Body of pancreas (tissue), 4 donors: ENCODE measurements at regions not wholly inside any gene's neighbourhood (a gene's known extent, or its start where the extent isn't known, plus 50 kb on each side); places are given as distances from the start of the nearest gene placed in this dataset.

Experiments used
- ATAC-seq: fragments of 150-250 bp; one replicate; pipeline ENCODE4 v1.9.1; 2016
- DNase-seq, 4 donors: peaks; one replicate each; pipeline ENCODE4 v3.0.0-alpha.2; 2019
- H3K27ac ChIP-seq, 4 donors: fragments of 200-600 bp; sonication (generic); 1 replicate in 3 of 4; 2 replicates in 1 of 4; pipeline versions ENCODE4 v1.5.1 to v1.6.1; 2016 to 2019; ENCODE audit warnings: mild to moderate bottlenecking in 1 of 4, mixed read lengths in 1 of 4, moderate library complexity in 1 of 4
- H3K27me3 ChIP-seq, 2 donors: fragments of 200-600 bp; sonication (generic); one replicate each; pipeline ENCODE4 v1.6.0; 2016; ENCODE audit warnings: mild to moderate bottlenecking in 1 of 2
- H3K36me3 ChIP-seq, 2 donors: fragments of 200-600 bp; sonication (generic); replicated peaks in 1 of 2; 2 replicates each; pipeline ENCODE4 v1.5.1; 2016; ENCODE audit warnings: low read depth in 2 of 2; ENCODE audit not compliant: insufficient read depth in 1 of 2
- H3K4me1 ChIP-seq: fragments of 200-600 bp; sonication (generic); one replicate; pipeline ENCODE4 v1.6.0; 2016
- H3K4me3 ChIP-seq, 2 donors: fragments of 200-600 bp; sonication (generic); 1 replicate in 1 of 2; 2 replicates in 1 of 2; pipeline ENCODE4 v1.5.1; 2016 to 2019
- H3K9me3 ChIP-seq, 3 donors: fragments of 200-600 bp; sonication (generic); 1 replicate in 2 of 3; 2 replicates in 1 of 3; pipeline ENCODE4 v1.5.1; 2016
- POLR2A ChIP-seq, 3 donors: fragments of 450-650 bp; IDR thresholded peaks; one replicate each; pipeline ENCODE4 v1.6.1; 2016; ENCODE audit warnings: antibody characterized with exemption in 3 of 3, mild to moderate bottlenecking in 2 of 3
- WGBS, 2 donors: methylation state at CpG; one replicate each; pipeline ENCODE4 v1.1.5; 2017; 5-methylcytosine and 5-hydroxymethylcytosine counted together
- intact Hi-C: fragments of 100-400 bp; cut with DNase I; formaldehyde crosslinking; loops from one replicate; pipeline ENCODE4 v1.15.1; 2023
- TF ChIP-seq, protein P1 (sequence below), 7 experiments: fragments of 450-650 bp in 4 of 7; fragments of 200-600 bp in 3 of 7; sonication (generic) in 3 of 7; IDR thresholded peaks; one replicate each; pipeline ENCODE4 v1.5.1; 2016 to 2019; ENCODE audit warnings: antibody characterized with exemption in 7 of 7

GRCh38 chr11:81669935-81670543, 1063.6 kb downstream of the FAM181B start:
- no peak for DNase-seq
- Histone ChIP-seq H3K27me3 (no peaks in the 10 kb centered on the region), H3K4me3 (no peak overlapping the region), H3K9me3 (no peaks in the 10 kb centered on the region), H3K4me1 (no peaks in the 10 kb centered on the region), H3K36me3 (no peaks in the 10 kb centered on the region), H3K27ac (no peak overlapping the region)
- no peak for TF ChIP-seq POLR2A (IDR thresholded peaks at IDR 0.05)
- TF ChIP-seq, protein P1, sequence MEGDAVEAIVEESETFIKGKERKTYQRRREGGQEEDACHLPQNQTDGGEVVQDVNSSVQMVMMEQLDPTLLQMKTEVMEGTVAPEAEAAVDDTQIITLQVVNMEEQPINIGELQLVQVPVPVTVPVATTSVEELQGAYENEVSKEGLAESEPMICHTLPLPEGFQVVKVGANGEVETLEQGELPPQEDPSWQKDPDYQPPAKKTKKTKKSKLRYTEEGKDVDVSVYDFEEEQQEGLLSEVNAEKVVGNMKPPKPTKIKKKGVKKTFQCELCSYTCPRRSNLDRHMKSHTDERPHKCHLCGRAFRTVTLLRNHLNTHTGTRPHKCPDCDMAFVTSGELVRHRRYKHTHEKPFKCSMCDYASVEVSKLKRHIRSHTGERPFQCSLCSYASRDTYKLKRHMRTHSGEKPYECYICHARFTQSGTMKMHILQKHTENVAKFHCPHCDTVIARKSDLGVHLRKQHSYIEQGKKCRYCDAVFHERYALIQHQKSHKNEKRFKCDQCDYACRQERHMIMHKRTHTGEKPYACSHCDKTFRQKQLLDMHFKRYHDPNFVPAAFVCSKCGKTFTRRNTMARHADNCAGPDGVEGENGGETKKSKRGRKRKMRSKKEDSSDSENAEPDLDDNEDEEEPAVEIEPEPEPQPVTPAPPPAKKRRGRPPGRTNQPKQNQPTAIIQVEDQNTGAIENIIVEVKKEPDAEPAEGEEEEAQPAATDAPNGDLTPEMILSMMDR (IDR thresholded peaks at IDR 0.05), result no peak
- ATAC-seq, result no peak
- WGBS, 2 donors, result 79 to 89% methylated on average over 1 of the region's 1 CpG
- intact Hi-C loops, result no loop called here

DNA sequence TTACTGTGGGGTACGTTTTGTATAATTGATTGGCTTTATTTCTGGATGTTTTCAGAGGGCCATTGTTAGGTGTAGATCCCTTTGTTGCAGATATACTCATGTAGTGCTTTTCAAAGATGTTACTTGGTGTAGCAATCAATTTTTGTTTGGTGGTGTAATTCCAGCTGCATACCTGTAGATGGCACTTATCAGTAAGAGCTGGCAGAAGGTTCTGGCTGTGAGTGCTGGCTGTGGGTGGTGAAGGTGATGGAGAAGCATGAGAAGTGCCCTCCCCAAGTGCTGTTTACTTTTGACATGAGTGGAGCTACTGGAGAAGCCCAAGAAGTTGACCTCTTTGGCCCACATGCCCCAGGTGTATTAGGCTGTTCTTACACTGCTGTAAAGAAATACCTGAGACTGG, 1074.9 kb downstream of the FAM181B start:
- Histone ChIP-seq H3K9me3 (no peaks in the 10 kb centered on the region), H3K27ac (no peak overlapping the region), H3K36me3 (no peaks in the 10 kb centered on the region), H3K4me1 (no peaks in the 10 kb centered on the region), H3K27me3 (no peaks in the 10 kb centered on the region), H3K4me3 (no peak overlapping the region)
- DNase-seq (no peak), ATAC-seq (no peak)
- 24 to 50% methylated on average over 1 of the region's 1 CpG for WGBS, 2 donors
- TF ChIP-seq POLR2A (IDR thresholded peaks at IDR 0.05), result no peak
- TF ChIP-seq, protein P1 (IDR thresholded peaks at IDR 0.05), result peak in 3 of 7 experiments; percentile 8 to 22 (median 13)
- intact Hi-C loops, result no loop called here

DNA sequence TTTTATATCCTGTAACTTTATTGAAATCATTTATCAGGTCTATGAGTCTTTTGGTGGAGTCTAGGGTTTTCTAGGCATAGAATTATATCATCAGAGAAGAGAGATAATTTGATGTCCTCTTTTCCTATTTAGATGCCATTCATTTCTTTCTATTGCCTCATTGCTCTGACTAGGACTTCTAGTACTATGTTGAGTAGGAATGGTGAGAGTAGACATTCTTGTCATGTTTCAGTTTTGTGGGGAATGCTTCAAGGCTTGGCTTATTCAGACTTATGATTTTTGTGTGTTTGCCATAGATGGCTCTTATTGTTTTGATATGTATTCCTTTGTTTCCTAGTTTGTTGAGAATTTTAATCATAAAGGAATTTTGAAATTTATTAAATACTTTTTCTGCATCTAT, 1078.3 kb downstream of the FAM181B start:
- Histone ChIP-seq H3K27ac (no peak overlapping the region), H3K27me3 (no peaks in the 10 kb centered on the region), H3K9me3 (no peaks in the 10 kb centered on the region), H3K4me3 (no peak overlapping the region), H3K4me1 (no peaks in the 10 kb centered on the region), H3K36me3 (no peaks in the 10 kb centered on the region)
- TF ChIP-seq, protein P1 (IDR thresholded peaks at IDR 0.05), result no peak
- TF ChIP-seq POLR2A (IDR thresholded peaks at IDR 0.05), result no peak
- DNase-seq, result no peak
- intact Hi-C loops, result no loop called here
- ATAC-seq, result no peak

DNA sequence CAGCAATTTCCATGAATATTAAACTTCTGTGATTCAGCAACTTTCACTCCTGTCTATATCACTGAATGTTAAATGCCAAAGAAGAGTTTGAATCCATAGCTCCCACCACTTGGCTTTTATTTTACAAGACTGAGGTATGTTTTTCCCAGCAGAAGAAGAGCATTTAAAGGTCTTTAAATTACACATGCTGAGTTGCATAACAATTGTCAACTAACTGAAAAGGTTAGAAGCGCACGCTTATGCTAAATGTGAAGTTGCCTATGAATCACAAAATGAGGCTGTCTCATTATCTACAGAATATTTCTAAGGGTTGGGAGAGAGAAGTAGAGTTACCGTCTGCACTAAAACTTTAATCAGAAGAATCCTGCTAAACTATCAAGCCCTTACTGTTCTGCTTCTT, 1086.3 kb downstream of the FAM181B start:
- intact Hi-C loops, result loop anchor here (10.0 kb wide), 1 partner anchor 1047 kb away; no protein-coding TSS in a partner anchor
- no peak for DNase-seq
- no peak overlapping the region for H3K27ac ChIP-seq
- no peak overlapping the region for H3K4me3 ChIP-seq
- H3K4me1 ChIP-seq, result no peaks in the 10 kb centered on the region
- H3K27me3 ChIP-seq, result no peaks in the 10 kb centered on the region
- no peaks in the 10 kb centered on the region for H3K36me3 ChIP-seq
- H3K9me3 ChIP-seq, result no peaks in the 10 kb centered on the region
- 41 to 66% methylated on average over 3 of the region's 3 CpGs for whole genome bisulfite sequencing, 2 donors
- ATAC-seq, result no peak
- no peak for TF ChIP-seq POLR2A (IDR thresholded peaks at IDR 0.05)
- TF ChIP-seq, protein P1 (IDR thresholded peaks at IDR 0.05), result no peak

GRCh38 chr11:81644239-81644840, 1089.3 kb downstream of the FAM181B start:
- H3K27ac ChIP-seq, result no peak overlapping the region
- H3K4me3 ChIP-seq, result no peak overlapping the region
- H3K4me1 ChIP-seq, result no peaks in the 10 kb centered on the region
- TF ChIP-seq POLR2A (IDR thresholded peaks at IDR 0.05), result no peak
- TF ChIP-seq, protein P1 (IDR thresholded peaks at IDR 0.05), result peak in 6 of 7 experiments; percentile 43 to 62 (median 54)
- H3K27me3 ChIP-seq, result no peaks in the 10 kb centered on the region
- peak; percentile 55 for ATAC-seq
- no peaks in the 10 kb centered on the region for H3K36me3 ChIP-seq
- peak in 2 of 4 donors; percentile 11 to 16 for DNase-seq
- H3K9me3 ChIP-seq, result no peaks in the 10 kb centered on the region
- intact Hi-C loops, result loop anchor here (10.0 kb wide), 1 partner anchor 1050 kb away; no protein-coding TSS in a partner anchor
- 30 to 33% methylated on average over 1 of the region's 1 CpG for WGBS, 2 donors
